Stomach smooth muscle (tissue), 2 donors: ENCODE measurements at regions not wholly inside any gene's neighbourhood (a gene's known extent, or its start where the extent isn't known, plus 50 kb on each side); places are given as distances from the start of the nearest gene placed in this dataset.

Source experiments
- H3K27ac ChIP-seq: one replicate; pipeline ENCODE4 v1.7.0; 2013; ENCODE audit warnings: mild to moderate bottlenecking, low read length, inconsistent platforms
- H3K27me3 ChIP-seq, 2 donors: one replicate each; pipeline ENCODE4 v1.7.0; 2013; ENCODE audit warnings: low read length in 2 of 2; ENCODE audit not compliant: insufficient read depth in 2 of 2, control insufficient read depth in 1 of 2
- H3K36me3 ChIP-seq, 2 donors: one replicate each; pipeline ENCODE4 v1.7.0; 2013; ENCODE audit warnings: low read length in 2 of 2; ENCODE audit not compliant: control insufficient read depth in 2 of 2, insufficient read depth in 2 of 2
- H3K4me1 ChIP-seq: one replicate; pipeline ENCODE4 v1.7.0; 2013; ENCODE audit warnings: low read length; ENCODE audit not compliant: control insufficient read depth, insufficient read depth
- H3K4me3 ChIP-seq, 2 donors: one replicate each; pipeline ENCODE4 v1.7.0; 2013; ENCODE audit warnings: low read length in 2 of 2
- H3K9ac ChIP-seq, 2 donors: one replicate each; pipeline ENCODE4 v1.7.0; 2013; ENCODE audit warnings: low read length in 2 of 2, mild to moderate bottlenecking in 1 of 2
- H3K9me3 ChIP-seq, 2 donors: one replicate each; pipeline ENCODE4 v1.7.0; 2013; ENCODE audit warnings: low read length in 2 of 2; ENCODE audit not compliant: control insufficient read depth in 2 of 2
- donor health status: healthy.
- donor health status: Pancreatic carcinoma.

DNA sequence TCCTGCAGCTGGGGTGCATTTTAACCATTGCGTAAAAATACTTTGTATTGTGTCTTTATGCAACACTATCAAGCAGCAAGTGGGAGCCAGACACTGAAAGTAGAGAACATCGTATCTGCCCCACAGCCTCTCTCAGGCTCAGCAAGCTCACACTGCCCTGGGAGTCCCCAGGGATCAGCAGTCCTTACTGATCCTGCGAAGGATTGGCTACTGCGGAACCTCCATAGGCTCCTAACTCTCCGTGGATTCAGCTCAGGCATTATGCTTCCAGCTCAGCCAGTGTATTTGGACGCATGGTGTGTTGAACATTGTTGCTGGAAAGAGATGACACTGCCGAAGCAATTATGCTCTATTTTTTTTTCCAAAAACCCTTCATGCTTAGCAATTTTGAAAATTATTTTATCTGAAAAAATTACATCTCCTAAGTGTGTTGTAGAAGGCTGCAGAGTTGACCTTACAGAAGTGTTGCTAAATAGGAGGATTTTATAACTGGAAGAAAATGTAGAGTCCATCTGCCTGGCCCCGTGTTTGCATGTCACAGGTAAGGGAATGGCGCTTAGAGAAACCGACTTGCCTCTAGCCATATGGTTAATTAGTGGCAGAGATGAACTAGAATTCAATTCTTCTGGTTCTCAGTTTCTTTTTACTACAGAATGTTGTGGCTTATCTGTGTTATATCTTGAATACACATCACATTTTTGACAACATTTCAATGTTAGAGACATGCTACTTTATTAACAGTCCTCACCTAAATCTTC is 276.4 kb upstream of the COBL start:
- Histone ChIP-seq H3K4me1 (no peaks in the 10 kb centered on the region), H3K36me3 (no peaks in the 10 kb centered on the region), H3K4me3 (no peak overlapping the region), H3K9ac (no peak overlapping the region), H3K9me3 (no peaks in the 10 kb centered on the region), H3K27ac (no peak overlapping the region), H3K27me3 (no peaks in the 10 kb centered on the region)

DNA sequence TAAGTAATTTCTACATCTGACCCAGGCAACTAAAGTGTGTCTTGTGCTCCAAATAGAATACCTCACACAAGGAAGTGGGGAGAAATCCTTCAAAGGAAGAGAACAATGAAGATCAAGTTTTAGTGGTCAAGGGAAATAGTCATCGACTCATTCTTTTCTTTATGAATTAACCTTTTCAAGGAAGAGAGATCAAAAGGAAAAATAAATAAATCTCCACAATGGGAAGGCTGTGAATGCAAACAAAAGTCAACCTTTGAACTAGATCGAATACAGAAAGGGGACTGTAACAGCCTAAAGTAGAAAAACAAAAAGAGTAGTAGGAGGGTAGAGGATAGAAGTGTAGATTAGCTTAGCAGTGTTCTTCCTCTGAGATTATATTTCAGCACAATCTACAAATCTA is 274.6 kb upstream of the COBL start:
- H3K9me3 ChIP-seq = no peaks in the 10 kb centered on the region
- H3K9ac ChIP-seq = no peak overlapping the region
- H3K27me3 ChIP-seq = no peaks in the 10 kb centered on the region
- no peak overlapping the region for H3K27ac ChIP-seq
- H3K36me3 ChIP-seq = no peaks in the 10 kb centered on the region
- no peaks in the 10 kb centered on the region for H3K4me1 ChIP-seq
- H3K4me3 ChIP-seq = no peak overlapping the region

GRCh38 chr7:51590746-51591145 is 274.1 kb upstream of the COBL start:
- Histone ChIP-seq H3K4me1 (no peaks in the 10 kb centered on the region), H3K27me3 (no peaks in the 10 kb centered on the region), H3K27ac (no peak overlapping the region)

DNA sequence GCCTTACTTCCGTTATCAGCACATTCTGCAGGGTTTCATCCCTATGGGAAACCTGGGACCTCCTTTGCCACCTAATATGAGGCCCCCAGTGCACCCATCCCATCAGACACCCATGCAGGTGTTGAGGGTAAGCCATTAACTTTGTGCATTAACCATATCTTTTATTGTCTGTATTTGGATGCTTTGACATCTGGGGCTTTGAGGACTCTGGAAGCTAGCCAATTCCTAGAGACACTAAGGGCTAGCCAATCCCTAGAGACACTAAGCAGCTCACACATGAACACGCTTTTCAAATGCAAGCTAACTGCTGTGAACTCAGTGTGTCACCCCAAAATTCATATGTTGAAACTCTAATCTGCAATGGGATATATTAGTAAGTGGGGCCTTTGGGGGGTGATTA is 272.5 kb upstream of the COBL start:
- H3K27ac ChIP-seq = no peak overlapping the region
- no peak overlapping the region for H3K4me3 ChIP-seq
- no peaks in the 10 kb centered on the region for H3K36me3 ChIP-seq
- no peaks in the 10 kb centered on the region for H3K4me1 ChIP-seq
- H3K9me3 ChIP-seq = no peaks in the 10 kb centered on the region
- no peak overlapping the region for H3K9ac ChIP-seq
- no peaks in the 10 kb centered on the region for H3K27me3 ChIP-seq

More at GRCh38 chr7:51590746-51591145, 274.1 kb upstream of the COBL start:
- H3K4me3 ChIP-seq = no peak overlapping the region
- H3K9me3 ChIP-seq = no peaks in the 10 kb centered on the region
- no peak overlapping the region for H3K9ac ChIP-seq
- H3K36me3 ChIP-seq = no peaks in the 10 kb centered on the region

GRCh38 chr7:51587604-51588003 is 271.0 kb upstream of the COBL start:
- H3K27me3 ChIP-seq = no peaks in the 10 kb centered on the region
- H3K4me3 ChIP-seq = no peak overlapping the region
- no peak overlapping the region for H3K27ac ChIP-seq
- no peaks in the 10 kb centered on the region for H3K9me3 ChIP-seq
- H3K9ac ChIP-seq = no peak overlapping the region
- H3K36me3 ChIP-seq = no peaks in the 10 kb centered on the region
- H3K4me1 ChIP-seq = no peaks in the 10 kb centered on the region

DNA sequence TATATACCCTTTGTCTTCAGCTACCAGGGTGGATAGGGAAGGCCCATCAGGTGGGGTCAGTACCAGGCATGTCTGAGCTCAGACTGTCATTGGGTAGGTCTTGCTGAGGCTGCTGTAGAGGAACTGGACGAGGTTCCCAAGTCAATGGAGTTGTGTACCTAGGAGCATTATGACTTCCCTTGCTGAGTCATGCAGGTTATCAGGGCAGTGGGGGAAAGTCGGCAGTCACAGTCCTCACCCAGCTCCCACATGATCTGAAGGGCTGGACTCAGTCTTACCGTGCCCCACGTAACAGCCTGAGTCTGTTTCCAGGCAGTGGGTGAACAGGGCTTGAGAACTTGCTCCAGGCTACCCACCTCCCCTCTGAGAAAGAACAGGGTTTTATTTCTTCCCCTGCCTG is 260.8 kb upstream of the COBL start:
- H3K4me3 ChIP-seq = no peak overlapping the region
- no peaks in the 10 kb centered on the region for H3K9me3 ChIP-seq
- no peak overlapping the region for H3K27ac ChIP-seq
- no peaks in the 10 kb centered on the region for H3K4me1 ChIP-seq
- H3K9ac ChIP-seq = no peak overlapping the region
- H3K27me3 ChIP-seq = no peaks in the 10 kb centered on the region
- H3K36me3 ChIP-seq = no peaks in the 10 kb centered on the region

- Histone ChIP-seq H3K9ac (no peak overlapping the region), H3K27me3 (no peaks in the 10 kb centered on the region), H3K36me3 (no peaks in the 10 kb centered on the region), H3K4me3 (no peak overlapping the region), H3K9me3 (no peaks in the 10 kb centered on the region), H3K27ac (no peak overlapping the region), H3K4me1 (no peaks in the 10 kb centered on the region)
These were observed 253.0 kb upstream of the COBL start for GRCh38 chr7:51569581-51569980.

- Histone ChIP-seq H3K27me3 (no peaks in the 10 kb centered on the region), H3K4me1 (no peaks in the 10 kb centered on the region), H3K4me3 (no peak overlapping the region), H3K9me3 (no peaks in the 10 kb centered on the region), H3K27ac (no peak overlapping the region), H3K36me3 (no peaks in the 10 kb centered on the region), H3K9ac (no peak overlapping the region)
These were observed 252.6 kb upstream of the COBL start for GRCh38 chr7:51569176-51569575.

- H3K9ac ChIP-seq = no peak overlapping the region
- peaks cover 0 to 3% of the 10 kb centered on the region in 2 donors for H3K9me3 ChIP-seq
These were observed 234.5 kb upstream of the COBL start for GRCh38 chr7:51551070-51551469.

DNA sequence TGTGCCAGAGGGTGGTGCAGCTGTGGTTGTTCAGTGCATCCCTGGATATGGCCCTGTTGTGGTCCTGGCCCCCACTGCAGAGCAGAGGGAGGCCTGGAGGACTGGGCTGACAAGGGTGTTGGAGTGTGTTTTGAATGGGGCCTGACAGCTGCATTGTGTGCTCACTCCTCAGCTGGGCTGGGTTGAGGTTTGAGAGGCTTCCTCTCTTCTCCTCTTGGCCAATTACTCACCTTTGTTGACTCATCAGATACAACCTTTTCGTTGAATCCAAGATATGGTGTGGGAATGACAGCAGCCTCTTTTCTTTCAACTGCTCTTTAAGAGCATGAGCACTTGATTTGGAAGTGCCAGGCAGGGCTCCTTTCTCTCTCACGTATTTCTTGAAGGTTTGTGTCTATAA is 228.5 kb upstream of the COBL start:
- no peak overlapping the region for H3K4me3 ChIP-seq
- no peak overlapping the region for H3K9ac ChIP-seq
- H3K27ac ChIP-seq = no peak overlapping the region
- H3K27me3 ChIP-seq = no peaks in the 10 kb centered on the region
- no peaks in the 10 kb centered on the region for H3K36me3 ChIP-seq
- no peaks in the 10 kb centered on the region for H3K4me1 ChIP-seq
- H3K9me3 ChIP-seq = peaks cover 3 to 4% of the 10 kb centered on the region in 2 donors

More at GRCh38 chr7:51551070-51551469, 234.5 kb upstream of the COBL start:
- Histone ChIP-seq H3K36me3 (no peaks in the 10 kb centered on the region), H3K4me1 (no peaks in the 10 kb centered on the region), H3K27ac (no peak overlapping the region), H3K4me3 (no peak overlapping the region), H3K27me3 (no peaks in the 10 kb centered on the region)

DNA sequence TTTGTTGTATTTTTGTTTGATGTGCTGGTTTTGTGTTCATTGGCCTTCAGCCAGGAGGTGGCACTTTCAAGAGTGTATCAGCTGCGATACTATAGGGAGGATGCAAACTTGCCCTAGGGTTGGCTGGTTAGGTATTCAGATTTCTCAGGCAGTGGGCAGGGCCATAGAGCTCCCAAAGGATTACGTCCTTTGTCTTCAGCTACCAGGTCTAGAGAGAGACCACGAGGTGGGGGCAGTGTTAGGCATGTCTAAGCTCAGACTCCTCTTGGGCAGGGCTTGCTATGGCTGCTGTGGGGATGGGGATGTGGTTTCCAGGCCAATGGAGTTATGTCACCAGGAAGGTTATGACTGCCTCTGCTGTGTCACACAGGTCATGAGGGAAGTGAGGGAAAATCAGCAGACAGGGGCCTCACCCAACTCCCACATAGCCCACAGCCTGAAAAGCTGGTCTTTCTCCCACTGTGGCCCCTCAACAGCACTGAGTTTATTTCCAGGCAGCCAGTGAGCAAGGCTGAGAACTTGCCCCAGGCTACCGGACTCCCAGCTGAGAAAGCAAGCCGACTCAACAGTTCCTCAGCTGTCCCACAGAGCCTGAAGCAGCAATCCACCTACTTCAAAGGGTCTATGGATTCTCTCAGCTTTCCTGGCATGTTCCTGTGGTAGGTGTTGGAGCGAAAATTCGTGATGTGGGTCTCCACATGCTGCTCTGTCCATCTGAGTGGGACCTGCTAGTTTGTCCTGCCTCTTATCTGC is 227.4 kb upstream of the COBL start:
- Histone ChIP-seq H3K4me3 (no peak overlapping the region), H3K36me3 (no peaks in the 10 kb centered on the region), H3K27ac (no peak overlapping the region), H3K27me3 (no peaks in the 10 kb centered on the region), H3K9me3 (peaks cover 3 to 4% of the 10 kb centered on the region in 2 donors), H3K4me1 (no peaks in the 10 kb centered on the region), H3K9ac (no peak overlapping the region)
